Endothelial cell (in vitro differentiated cells): ENCODE measurements at regions not wholly inside any gene's neighbourhood (a gene's known extent, or its start where the extent isn't known, plus 50 kb on each side); places are given as distances from the start of the nearest gene placed in this dataset.

Experiments used
- DNase-seq: peaks from one replicate; pipeline ENCODE4 v3.0.0; 2021; ENCODE audit warnings: low spot score
- H3K27ac Mint-ChIP-seq: one replicate; pipeline ENCODE4 v1.8.0; 2021; ENCODE audit warnings: mixed read lengths, inconsistent platforms; ENCODE audit not compliant: unreplicated experiment
- H3K27me3 Mint-ChIP-seq: one replicate; pipeline ENCODE4 v1.8.0; 2021; ENCODE audit warnings: mild to moderate bottlenecking, moderate library complexity, mixed read lengths, inconsistent platforms; ENCODE audit not compliant: unreplicated experiment
- H3K36me3 Mint-ChIP-seq: one replicate; pipeline ENCODE4 v1.8.0; 2021; ENCODE audit warnings: mild to moderate bottlenecking, low read depth, mixed read lengths, inconsistent platforms; ENCODE audit not compliant: unreplicated experiment
- H3K4me1 Mint-ChIP-seq: one replicate; pipeline ENCODE4 v1.8.0; 2021; ENCODE audit warnings: mild to moderate bottlenecking, mixed read lengths, inconsistent platforms; ENCODE audit not compliant: unreplicated experiment
- H3K4me3 Mint-ChIP-seq: one replicate; pipeline ENCODE4 v1.8.0; 2021; ENCODE audit warnings: mild to moderate bottlenecking, mixed read lengths, inconsistent platforms; ENCODE audit not compliant: unreplicated experiment
- H3K9me3 Mint-ChIP-seq: one replicate; pipeline ENCODE4 v1.8.0; 2021; ENCODE audit warnings: mixed read lengths, inconsistent platforms; ENCODE audit not compliant: unreplicated experiment
- CTCF ChIP-seq: fragments of 200-600 bp; sonication (generic); IDR thresholded peaks from one replicate; pipeline ENCODE4 v1.5.0; 2021; ENCODE audit warnings: antibody characterized with exemption; ENCODE audit not compliant: unreplicated experiment

GRCh38 chr9:99392986-99393385, 170.9 kb downstream of the SEC61B start:
- H3K4me1 Mint-ChIP-seq, result no peaks in the 10 kb centered on the region
- peaks cover 2% of the 10 kb centered on the region for H3K27me3 Mint-ChIP-seq
- no peaks in the 10 kb centered on the region for H3K36me3 Mint-ChIP-seq
- H3K27ac Mint-ChIP-seq, result no peak overlapping the region
- DNase-seq, result no peak
- no peak for TF ChIP-seq CTCF
- no peak overlapping the region for H3K4me3 Mint-ChIP-seq
- no peaks in the 10 kb centered on the region for H3K9me3 Mint-ChIP-seq

GRCh38 chr9:99393993-99394392, 171.9 kb downstream of the SEC61B start:
- TF ChIP-seq CTCF, result no peak
- Mint-ChIP-seq H3K36me3 (no peaks in the 10 kb centered on the region), H3K4me1 (no peaks in the 10 kb centered on the region), H3K27ac (no peak overlapping the region), H3K4me3 (no peak overlapping the region), H3K27me3 (peaks cover 2% of the 10 kb centered on the region), H3K9me3 (no peaks in the 10 kb centered on the region)
- DNase-seq, result no peak

GRCh38 chr9:99398241-99398640, 176.2 kb downstream of the SEC61B start:
- Mint-ChIP-seq H3K27ac (no peak overlapping the region), H3K36me3 (no peaks in the 10 kb centered on the region), H3K4me3 (no peak overlapping the region), H3K27me3 (peaks cover 5% of the 10 kb centered on the region), H3K9me3 (no peaks in the 10 kb centered on the region), H3K4me1 (no peaks in the 10 kb centered on the region)
- DNase-seq, result no peak
- TF ChIP-seq CTCF, result no peak

- TF ChIP-seq CTCF, result no peak
- no peak overlapping the region for H3K4me3 Mint-ChIP-seq
- peaks cover 5% of the 10 kb centered on the region for H3K27me3 Mint-ChIP-seq
- no peaks in the 10 kb centered on the region for H3K36me3 Mint-ChIP-seq
- no peaks in the 10 kb centered on the region for H3K9me3 Mint-ChIP-seq
- no peaks in the 10 kb centered on the region for H3K4me1 Mint-ChIP-seq
- DNase-seq, result no peak
- no peak overlapping the region for H3K27ac Mint-ChIP-seq
These were observed 177.4 kb downstream of the SEC61B start for GRCh38 chr9:99399474-99399873.

GRCh38 chr9:99400184-99400731, 178.2 kb downstream of the SEC61B start:
- Mint-ChIP-seq H3K27me3 (peaks cover 5% of the 10 kb centered on the region), H3K27ac (no peak overlapping the region), H3K36me3 (no peaks in the 10 kb centered on the region), H3K4me1 (no peaks in the 10 kb centered on the region), H3K4me3 (no peak overlapping the region), H3K9me3 (no peaks in the 10 kb centered on the region)
- TF ChIP-seq CTCF, result no peak
- DNase-seq, result no peak
